ENCODE measurements at regions not wholly inside any gene's neighbourhood (a gene's known extent, or its start where the extent isn't known, plus 50 kb on each side); places are given as distances from the start of the nearest gene placed in this dataset.

DNA sequence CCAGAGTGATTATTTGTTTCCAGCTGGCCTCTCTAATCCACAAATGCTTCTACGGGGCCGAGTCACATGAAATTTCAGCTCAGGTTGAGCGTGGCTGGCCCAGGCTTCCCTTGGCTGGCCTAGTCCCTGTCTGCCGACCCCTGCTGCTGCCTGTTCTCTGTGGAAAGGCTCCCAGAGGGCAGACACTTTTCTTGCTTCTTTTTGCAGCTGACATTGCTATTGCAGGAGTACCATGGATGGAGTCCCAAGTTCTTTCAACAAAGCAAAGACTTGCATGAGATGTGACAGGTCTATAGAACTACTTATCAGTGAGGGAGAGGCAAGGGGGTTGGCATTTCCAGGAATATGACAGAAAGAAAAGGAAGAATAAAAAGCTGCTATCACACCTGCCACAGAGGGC is 287.4 kb upstream of the ARRDC3 start:
- TF ChIP-seq EGR1 (IDR thresholded peaks at IDR 0.05): no peak
- TF ChIP-seq EP300 (IDR thresholded peaks at IDR 0.05; ENCODE audit: borderline replicate concordance): no peak
- TF ChIP-seq NFIC (IDR thresholded peaks at IDR 0.05): no peak
- no peak for TF ChIP-seq TAF1 (IDR thresholded peaks at IDR 0.05; ENCODE audit: low read depth)

DNA sequence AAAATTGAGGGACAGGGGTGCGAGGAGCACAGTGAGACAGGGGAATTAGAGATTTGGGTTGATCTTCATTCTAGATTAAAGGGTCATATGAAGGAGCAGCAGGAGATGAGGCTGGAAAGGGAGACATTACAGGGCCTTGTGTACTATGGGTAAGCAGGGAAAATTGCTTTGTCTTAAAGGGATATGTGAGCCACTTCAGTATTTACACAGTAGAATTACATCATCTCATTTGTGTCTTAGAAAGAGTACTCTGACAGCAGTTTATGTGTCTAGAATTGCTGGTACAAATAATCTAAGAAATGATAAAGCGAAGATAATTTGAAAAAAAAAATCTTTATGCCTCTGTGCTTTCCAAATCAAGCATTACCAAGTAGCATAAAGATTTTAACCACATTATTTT is 287.0 kb upstream of the ARRDC3 start:
- no peak for TF ChIP-seq TCF12 (IDR thresholded peaks at IDR 0.05; ENCODE audit: low read depth)
- TF ChIP-seq TEAD4 (IDR thresholded peaks at IDR 0.05): no peak
- TF ChIP-seq ZBTB7A (IDR thresholded peaks at IDR 0.05; ENCODE audit: low read depth): no peak
- no peak for TF ChIP-seq CREB1 (IDR thresholded peaks at IDR 0.05; ENCODE audit: low read depth)
- no peak for TF ChIP-seq NFIC (IDR thresholded peaks at IDR 0.05)
- TF ChIP-seq YY1 (IDR thresholded peaks at IDR 0.05; ENCODE audit: low read depth): no peak
- no peak for TF ChIP-seq CEBPB (IDR thresholded peaks at IDR 0.05)
- TF ChIP-seq EGR1 (IDR thresholded peaks at IDR 0.05): no peak
- no peak for TF ChIP-seq FOXM1 (IDR thresholded peaks at IDR 0.05; ENCODE audit: borderline replicate concordance, low read depth)
- TF ChIP-seq, protein P1, sequence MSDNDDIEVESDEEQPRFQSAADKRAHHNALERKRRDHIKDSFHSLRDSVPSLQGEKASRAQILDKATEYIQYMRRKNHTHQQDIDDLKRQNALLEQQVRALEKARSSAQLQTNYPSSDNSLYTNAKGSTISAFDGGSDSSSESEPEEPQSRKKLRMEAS (IDR thresholded peaks at IDR 0.05): no peak
- TF ChIP-seq RAD21 (IDR thresholded peaks at IDR 0.05; ENCODE audit: low read depth): no peak
- TF ChIP-seq, protein P2, sequence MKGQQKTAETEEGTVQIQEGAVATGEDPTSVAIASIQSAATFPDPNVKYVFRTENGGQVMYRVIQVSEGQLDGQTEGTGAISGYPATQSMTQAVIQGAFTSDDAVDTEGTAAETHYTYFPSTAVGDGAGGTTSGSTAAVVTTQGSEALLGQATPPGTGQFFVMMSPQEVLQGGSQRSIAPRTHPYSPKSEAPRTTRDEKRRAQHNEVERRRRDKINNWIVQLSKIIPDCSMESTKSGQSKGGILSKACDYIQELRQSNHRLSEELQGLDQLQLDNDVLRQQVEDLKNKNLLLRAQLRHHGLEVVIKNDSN (IDR thresholded peaks at IDR 0.05): no peak
- no peak for TF ChIP-seq EP300 (IDR thresholded peaks at IDR 0.05; ENCODE audit: borderline replicate concordance)
- TF ChIP-seq TAF1 (IDR thresholded peaks at IDR 0.05; ENCODE audit: low read depth): no peak
- TF ChIP-seq, protein P3, sequence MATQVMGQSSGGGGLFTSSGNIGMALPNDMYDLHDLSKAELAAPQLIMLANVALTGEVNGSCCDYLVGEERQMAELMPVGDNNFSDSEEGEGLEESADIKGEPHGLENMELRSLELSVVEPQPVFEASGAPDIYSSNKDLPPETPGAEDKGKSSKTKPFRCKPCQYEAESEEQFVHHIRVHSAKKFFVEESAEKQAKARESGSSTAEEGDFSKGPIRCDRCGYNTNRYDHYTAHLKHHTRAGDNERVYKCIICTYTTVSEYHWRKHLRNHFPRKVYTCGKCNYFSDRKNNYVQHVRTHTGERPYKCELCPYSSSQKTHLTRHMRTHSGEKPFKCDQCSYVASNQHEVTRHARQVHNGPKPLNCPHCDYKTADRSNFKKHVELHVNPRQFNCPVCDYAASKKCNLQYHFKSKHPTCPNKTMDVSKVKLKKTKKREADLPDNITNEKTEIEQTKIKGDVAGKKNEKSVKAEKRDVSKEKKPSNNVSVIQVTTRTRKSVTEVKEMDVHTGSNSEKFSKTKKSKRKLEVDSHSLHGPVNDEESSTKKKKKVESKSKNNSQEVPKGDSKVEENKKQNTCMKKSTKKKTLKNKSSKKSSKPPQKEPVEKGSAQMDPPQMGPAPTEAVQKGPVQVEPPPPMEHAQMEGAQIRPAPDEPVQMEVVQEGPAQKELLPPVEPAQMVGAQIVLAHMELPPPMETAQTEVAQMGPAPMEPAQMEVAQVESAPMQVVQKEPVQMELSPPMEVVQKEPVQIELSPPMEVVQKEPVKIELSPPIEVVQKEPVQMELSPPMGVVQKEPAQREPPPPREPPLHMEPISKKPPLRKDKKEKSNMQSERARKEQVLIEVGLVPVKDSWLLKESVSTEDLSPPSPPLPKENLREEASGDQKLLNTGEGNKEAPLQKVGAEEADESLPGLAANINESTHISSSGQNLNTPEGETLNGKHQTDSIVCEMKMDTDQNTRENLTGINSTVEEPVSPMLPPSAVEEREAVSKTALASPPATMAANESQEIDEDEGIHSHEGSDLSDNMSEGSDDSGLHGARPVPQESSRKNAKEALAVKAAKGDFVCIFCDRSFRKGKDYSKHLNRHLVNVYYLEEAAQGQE (IDR thresholded peaks at IDR 0.05; ENCODE audit: low read depth): no peak

DNA sequence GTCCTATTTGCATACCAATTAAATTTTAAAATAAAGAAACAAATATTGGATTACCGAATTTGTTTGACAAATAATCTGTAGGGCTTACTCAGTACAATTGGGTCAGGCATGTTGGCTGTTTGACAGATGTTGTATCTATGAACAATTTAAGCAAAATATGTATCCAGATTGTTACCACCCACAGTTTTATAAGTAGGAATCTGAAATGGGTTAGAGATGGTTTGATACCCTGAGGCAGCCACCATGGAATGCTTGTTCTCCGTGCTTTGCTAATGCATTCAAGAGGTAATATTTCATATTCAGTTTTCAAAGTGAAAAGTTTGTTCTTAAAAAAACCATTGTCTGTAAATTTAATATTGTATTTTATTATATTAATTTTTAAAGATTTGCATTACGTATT is 285.1 kb upstream of the ARRDC3 start:
- TF ChIP-seq ZBTB7A (IDR thresholded peaks at IDR 0.05; ENCODE audit: low read depth): no peak
- no peak for TF ChIP-seq TEAD4 (IDR thresholded peaks at IDR 0.05)

DNA sequence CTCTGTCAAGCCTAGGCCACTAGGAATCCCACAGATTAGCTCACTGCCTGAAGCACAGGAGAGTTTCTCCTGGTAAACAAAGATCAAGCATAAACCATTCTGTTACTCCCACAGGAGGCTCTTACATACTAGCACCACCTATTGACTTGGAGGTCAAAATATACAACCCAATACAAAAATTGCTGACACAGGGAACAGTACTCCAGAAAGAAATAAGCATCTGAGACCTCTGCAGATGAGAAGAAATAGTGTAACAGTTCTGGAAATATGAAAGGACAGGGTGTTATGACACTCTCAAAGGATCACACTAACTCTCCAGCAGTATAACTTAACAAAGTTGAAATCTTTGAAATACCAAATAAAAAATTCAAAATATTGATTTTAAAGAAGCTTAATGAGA is 269.6 kb upstream of the ARRDC3 start:
- TF ChIP-seq CEBPB (IDR thresholded peaks at IDR 0.05) (no peak), EGR1 (IDR thresholded peaks at IDR 0.05) (no peak), YY1 (IDR thresholded peaks at IDR 0.05; ENCODE audit: low read depth) (no peak), EP300 (IDR thresholded peaks at IDR 0.05; ENCODE audit: borderline replicate concordance) (no peak), NFIC (IDR thresholded peaks at IDR 0.05) (no peak), CREB1 (IDR thresholded peaks at IDR 0.05; ENCODE audit: low read depth) (no peak)
- TF ChIP-seq, protein P2 (IDR thresholded peaks at IDR 0.05): no peak

DNA sequence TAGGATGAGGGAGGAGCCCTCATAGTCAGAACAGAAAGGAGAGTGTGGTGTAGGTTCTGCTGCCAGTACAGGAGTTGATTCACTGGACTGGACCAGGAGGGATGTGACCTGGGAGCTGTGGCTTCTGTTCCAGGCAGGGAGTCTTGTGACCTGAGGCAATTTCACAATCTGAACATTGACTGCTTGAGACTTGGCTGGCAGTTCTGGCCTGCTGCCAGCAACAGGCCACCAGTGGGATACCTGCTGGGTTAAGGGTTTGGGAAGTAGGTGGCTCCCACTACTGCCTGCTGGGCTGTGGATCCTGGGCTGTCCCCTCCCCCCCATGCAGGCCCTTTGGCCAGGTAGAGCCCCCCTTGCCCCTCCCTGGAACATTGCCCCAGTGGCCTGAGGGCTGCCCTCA is 268.6 kb upstream of the ARRDC3 start:
- peak; percentile 49; the same call in 1 of the 2 replicates for TF ChIP-seq ZBTB7A (IDR thresholded peaks at IDR 0.05; ENCODE audit: low read depth)
- TF ChIP-seq, protein P1 (IDR thresholded peaks at IDR 0.05): no peak
- TF ChIP-seq TEAD4 (IDR thresholded peaks at IDR 0.05): no peak
- no peak for TF ChIP-seq CREB1 (IDR thresholded peaks at IDR 0.05; ENCODE audit: low read depth)
- TF ChIP-seq FOXM1 (IDR thresholded peaks at IDR 0.05; ENCODE audit: borderline replicate concordance, low read depth): peak; percentile 54; the same call in 1 of the 2 replicates
- TF ChIP-seq NFIC (IDR thresholded peaks at IDR 0.05): peak; percentile 97
- peak; percentile 82 for TF ChIP-seq TCF12 (IDR thresholded peaks at IDR 0.05; ENCODE audit: low read depth)
- no peak for TF ChIP-seq TAF1 (IDR thresholded peaks at IDR 0.05; ENCODE audit: low read depth)
- TF ChIP-seq, protein P2 (IDR thresholded peaks at IDR 0.05): peak; percentile 64
- TF ChIP-seq YY1 (IDR thresholded peaks at IDR 0.05; ENCODE audit: low read depth): no peak
- TF ChIP-seq RAD21 (IDR thresholded peaks at IDR 0.05; ENCODE audit: low read depth): no peak
- peak; percentile 82 for TF ChIP-seq EP300 (IDR thresholded peaks at IDR 0.05; ENCODE audit: borderline replicate concordance)
- no peak for TF ChIP-seq EGR1 (IDR thresholded peaks at IDR 0.05)
- TF ChIP-seq, protein P3 (IDR thresholded peaks at IDR 0.05; ENCODE audit: low read depth): no peak
- TF ChIP-seq CEBPB (IDR thresholded peaks at IDR 0.05): peak; percentile 96

DNA sequence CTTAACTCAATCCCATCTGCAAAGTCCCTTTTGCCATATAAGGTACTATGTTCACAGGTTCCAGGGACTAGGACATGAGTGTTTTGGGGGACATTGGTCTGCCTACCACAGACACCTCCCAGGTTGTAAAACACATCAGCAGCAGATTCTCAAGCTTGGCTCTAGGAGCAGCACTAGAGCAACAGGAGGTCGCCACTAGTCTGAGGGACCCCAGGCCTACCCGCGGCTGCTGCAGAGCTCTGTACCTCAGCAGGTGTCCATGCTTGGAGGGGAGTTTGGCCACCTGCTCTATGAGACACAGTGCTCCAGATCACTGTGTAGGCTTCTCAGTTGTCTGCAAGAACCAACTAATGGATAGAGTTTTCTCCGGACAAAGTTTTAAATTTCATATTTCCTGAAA is 262.2 kb upstream of the ARRDC3 start:
- no peak for TF ChIP-seq EGR1 (IDR thresholded peaks at IDR 0.05)
- TF ChIP-seq, protein P3 (IDR thresholded peaks at IDR 0.05; ENCODE audit: low read depth): no peak
